GM21360 (cell line): ENCODE measurements at regions not wholly inside any gene's neighbourhood (a gene's known extent, or its start where the extent isn't known, plus 50 kb on each side); places are given as distances from the start of the nearest gene placed in this dataset.
"Not testable (repeated sequence)": the region's sequence is repeated elsewhere in the genome, so short reads cannot be mapped to it uniquely, and the experiment has no call there.

Experiments
- ATAC-seq: cut with Tn5 transposase; IDR thresholded peaks from one replicate; pipeline ENCODE4 v1.9.1; 2021; ENCODE audit warnings: mild to moderate bottlenecking, moderate library complexity; ENCODE audit not compliant: unreplicated experiment

DNA sequence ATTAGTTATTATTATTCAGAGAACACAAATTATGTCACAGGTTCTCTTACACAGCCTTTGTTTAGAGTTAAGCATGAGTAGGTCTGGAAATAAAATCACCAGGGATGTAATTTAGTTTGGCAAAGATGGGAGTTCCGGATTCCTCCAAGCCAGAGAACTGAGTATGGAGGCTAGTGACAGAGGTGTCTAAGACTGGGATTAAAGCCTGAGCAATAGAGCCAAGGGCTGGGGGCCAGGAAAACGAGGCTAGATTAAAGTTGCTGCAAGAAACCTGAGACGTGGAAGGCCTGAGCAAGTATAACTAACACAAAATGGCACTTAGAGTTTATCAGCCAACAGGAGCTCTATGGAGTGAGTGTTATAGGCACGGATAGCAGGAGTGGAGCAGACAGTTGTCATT, 381.6 kb downstream of the SRGAP2C start:
- no peak for ATAC-seq

DNA sequence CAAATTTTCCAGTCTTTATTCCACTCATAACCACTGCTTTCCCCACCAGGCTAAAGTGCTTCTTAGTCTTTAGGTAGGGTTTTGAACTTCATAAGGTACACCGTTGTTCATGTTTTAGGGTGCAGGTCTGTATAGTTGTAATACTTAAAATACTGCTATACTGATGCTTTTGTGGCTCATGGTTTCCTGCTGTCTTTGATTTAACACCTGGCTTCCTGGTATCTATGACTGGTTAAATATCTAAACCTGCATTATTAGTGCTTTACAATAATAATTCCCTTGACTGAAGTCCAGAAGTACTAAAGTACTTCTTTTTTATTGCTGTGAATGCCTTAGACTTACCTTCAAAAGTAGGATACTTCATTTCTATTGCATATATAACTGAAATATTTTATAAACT, 384.7 kb downstream of the SRGAP2C start:
- no peak for ATAC-seq

DNA sequence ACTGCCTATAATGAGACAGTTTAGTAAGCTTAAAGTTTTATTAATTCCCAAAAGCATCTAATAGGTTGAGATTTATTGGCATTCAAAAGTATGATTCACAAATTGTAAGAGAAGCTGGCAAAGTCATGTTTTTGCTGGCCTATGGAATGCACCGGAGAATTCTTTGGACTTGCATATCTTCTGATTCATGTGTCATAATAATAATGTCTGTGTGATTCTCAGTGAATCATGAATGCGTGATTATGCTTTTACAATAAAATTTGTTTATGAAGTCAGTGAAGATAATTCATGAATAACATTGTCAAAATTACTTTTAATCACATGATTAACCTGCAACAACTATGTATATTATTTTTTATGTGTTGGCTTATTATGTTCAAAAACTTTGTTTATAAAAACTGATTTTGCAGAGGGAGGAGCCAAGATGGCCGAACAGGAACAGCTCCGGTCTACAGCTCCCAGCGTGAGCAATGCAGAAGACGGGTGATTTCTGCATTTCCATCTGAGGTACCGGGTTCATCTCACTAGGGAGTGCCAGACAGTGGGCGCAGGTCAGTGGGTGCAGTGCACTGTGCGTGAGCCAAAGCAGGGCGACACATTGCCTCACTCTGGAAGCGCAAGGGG, 389.2 kb downstream of the SRGAP2C start:
- not testable (repeated sequence) for ATAC-seq

DNA sequence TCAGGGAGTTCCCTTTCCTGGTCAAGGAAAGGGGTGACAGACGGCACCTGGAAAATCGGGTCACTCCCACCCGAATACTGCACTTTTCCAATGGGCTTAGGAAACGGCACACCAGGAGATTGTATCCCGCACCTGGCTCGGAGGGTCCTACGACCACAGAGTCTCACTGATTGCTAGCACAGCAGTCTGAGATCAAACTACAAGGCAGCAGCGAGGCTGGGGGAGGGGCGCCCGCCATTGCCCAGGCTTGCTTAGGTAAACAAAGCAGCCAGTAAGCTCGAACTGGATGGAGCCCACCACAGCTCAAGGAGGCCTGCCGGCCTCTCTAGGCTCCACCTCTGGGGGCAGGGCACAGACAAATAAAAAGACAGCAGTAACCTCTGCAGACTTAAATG, 389.7 kb downstream of the SRGAP2C start:
- not testable (repeated sequence) for ATAC-seq

DNA sequence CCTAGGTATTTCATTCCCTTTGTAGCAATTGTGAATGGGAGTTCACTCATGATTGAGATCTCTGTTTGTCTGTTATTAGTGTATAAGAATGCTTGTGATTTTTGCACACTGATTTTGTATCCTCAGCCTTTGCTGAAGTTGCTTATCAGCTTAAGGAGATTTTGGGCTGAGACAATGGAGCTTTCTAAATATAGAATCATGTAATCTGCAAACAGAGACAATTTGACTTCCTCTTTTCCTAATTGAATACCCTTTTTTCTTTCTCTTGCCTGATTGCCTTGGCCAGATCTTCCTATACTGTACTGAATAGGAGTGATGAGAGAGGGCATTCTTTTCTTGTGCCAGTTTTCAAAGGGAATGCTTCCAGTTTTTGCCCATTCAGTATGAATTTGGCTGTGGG, 398.1 kb downstream of the SRGAP2C start:
- not testable (repeated sequence) for ATAC-seq

DNA sequence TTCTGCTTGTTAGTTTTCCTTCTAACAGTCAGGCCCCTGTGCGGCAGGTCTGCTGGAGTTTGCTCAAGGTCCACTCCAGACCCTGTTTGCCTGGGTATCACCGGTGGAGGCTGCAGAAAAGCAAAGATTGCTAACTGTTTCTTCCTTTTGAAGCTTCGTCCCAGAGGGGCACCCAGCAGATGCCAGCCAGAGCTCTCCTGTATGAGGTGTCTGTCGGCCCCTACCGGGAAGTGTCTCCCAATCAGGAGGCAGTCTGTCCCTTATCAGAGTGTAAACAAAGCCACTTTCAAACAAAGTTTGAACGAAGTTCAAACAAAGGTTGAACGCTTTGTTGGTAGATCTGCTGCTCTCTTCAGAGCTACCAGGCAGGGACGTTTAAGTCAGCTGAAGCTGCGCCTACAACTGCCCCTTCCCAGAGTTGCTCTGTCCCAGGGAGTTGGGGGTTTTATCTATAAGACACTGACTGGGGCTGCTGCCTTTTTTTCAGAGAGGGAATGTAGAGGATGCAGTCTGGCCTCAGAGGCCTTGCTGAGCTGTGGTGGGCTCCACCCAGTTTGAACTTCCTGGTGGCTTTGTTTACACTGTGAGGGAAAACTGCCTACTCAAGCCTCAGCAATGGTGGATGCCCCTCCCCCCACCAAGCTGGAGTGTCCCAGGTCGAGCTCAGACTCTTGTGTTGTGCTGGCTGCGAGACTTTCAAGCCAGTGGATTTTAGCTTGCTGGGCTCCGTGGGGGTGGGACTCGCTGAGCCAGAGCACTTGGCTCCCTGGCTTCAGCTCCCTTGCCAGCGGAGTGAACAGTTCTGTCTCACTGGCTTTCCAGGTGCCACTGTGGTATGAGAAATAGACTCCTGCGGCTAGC, 401.8 kb downstream of the SRGAP2C start:
- no peak for ATAC-seq

DNA sequence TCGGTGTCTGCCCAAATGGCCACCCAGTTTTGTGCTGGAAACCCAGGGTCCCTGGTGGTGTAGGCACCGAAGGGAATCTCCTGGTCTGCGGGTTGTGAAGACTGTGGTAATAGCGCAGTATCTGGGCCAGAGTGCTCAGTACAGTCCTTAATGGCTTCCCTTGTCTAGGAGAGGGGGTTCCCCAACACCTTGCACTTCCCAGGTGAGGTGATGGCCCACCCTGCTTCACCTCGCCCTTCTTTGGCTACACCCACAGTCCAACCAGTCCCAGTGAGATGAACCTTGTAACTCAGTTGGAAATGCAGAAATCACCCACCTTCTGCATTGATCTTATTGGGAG, 402.4 kb downstream of the SRGAP2C start:
- no peak for ATAC-seq

DNA sequence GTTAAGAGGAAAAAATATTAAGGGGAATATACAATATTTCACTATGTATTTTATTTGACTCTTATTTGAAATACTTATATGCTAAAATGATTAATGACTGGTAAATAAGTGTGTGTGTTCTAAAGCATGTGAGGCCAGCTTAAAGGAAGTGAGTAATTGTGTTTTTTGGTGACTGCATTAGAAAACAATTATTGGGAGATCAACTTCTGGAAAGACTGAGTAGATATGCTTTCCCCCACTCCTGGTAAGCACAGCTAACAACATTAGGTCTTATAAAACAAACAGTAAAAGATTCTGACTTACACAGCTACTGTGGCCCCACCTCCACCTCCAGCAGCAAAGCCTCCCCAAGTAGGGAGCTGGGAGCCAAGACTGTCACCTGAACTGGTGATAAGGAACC, 403.0 kb downstream of the SRGAP2C start:
- ATAC-seq = no peak

DNA sequence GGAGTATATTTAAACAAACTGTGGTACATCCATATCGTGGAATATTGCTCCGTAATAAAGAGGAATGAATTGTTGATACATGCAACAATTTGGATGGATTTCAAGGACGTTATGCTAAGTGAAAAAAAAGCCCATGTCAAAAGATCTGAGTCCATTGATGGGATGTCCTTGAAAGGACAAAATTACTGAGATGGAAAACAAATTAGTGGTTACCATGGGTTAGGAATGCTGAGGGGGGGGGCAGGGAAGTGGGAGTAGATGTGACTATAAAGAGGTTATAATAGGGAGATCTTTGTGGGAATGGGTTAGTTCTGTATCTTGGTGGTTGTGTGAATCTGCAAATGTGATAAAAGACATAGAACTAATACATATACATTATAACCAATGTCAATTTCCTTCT, 409.3 kb downstream of the SRGAP2C start:
- ATAC-seq = no peak

DNA sequence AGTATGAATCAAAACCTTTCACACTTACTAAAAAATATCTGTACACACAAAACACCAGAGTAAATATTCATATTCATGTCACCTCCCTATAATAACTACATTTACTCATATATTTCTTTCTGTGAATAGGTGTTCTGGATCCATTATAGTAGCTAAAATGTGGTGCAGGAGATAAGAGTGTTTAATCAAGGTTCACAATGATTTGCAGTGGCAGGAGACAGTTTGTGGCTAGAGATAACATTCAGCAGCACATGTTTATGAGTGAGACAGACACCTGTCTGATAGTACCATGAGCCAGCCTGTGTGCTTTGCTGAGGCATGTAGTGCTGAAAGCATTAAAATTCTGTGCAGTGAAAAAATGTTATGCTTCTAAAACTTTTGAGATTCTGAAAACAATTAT, 410.3 kb downstream of the SRGAP2C start:
- no peak for ATAC-seq

DNA sequence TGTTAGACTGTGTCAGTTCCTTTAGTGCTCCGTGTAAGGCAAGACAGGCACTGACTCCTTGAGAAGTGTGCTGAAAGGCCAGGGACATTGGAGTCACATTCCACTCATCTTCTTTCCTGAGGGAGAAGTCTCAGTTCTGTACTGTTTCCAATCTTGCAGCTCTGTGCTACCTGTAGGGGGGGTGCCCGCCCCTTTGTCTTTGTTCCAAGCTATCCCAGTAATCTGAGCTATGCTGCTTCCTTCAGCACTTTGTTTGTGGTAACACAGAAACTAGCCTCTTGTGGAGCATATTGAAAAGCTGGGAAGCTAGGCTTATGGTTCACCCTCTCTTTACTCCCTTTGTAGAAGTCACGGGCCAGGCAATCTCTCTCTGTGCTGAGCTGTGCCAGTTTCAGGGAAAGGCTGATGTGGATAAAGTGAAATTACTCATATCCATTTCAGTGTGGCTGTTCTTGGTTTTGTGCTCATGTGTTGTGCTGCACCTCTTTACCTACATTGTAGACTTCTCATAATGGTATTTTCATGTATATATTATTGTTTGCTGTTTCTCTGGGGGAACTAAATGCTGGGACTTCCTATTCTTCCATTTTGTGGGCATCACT, 420.2 kb downstream of the SRGAP2C start:
- not testable (repeated sequence) for ATAC-seq

DNA sequence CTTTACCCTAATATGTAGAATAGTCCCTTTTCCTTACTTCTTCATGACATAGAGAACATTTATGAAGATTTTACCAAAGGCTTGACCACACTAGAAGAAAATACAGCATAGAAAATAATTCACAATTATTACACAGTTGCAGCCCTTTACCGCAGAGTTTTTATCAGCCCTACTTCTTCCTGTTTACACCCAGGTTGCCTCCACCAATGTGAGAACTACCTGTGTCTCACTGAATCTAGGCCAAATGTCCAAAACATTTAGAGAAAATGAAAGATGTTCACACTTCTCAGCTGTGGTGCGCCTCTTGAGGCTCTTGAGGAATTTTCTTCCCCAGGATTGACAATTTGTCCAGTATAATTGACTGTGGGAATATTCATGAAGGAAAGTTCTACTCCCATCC, 422.7 kb downstream of the SRGAP2C start:
- ATAC-seq = not testable (repeated sequence)
